Sigmoid colon (tissue), 6 donors: ENCODE measurements at regions not wholly inside any gene's neighbourhood (a gene's known extent, or its start where the extent isn't known, plus 50 kb on each side); places are given as distances from the start of the nearest gene placed in this dataset.
"Not testable (repeated sequence)": the region's sequence is repeated elsewhere in the genome, so short reads cannot be mapped to it uniquely, and the experiment has no call there.

ENCODE experiments used
- DNase-seq: peaks from one replicate; pipeline ENCODE4 v3.0.0-alpha.2; 2019
- H3K27ac ChIP-seq, 4 donors: fragments of 200-600 bp; sonication (generic); one replicate each; pipeline ENCODE4 v1.5.1; 2016 to 2019; ENCODE audit warnings: mild to moderate bottlenecking in 1 of 4
- H3K27me3 ChIP-seq, 3 donors: fragments of 200-600 bp; sonication (generic); one replicate each; pipeline ENCODE4 v1.5.1; 2019; ENCODE audit warnings: mild to moderate bottlenecking in 1 of 3
- H3K36me3 ChIP-seq, 4 donors: fragments of 200-600 bp; sonication (generic); one replicate each; pipeline ENCODE4 v1.5.1; 2016 to 2019
- H3K4me1 ChIP-seq, 4 donors: fragments of 200-600 bp; sonication (generic); one replicate each; pipeline ENCODE4 v1.5.1; 2017 to 2019
- H3K4me3 ChIP-seq, 4 donors: fragments of 200-600 bp; sonication (generic); one replicate each; pipeline ENCODE4 v1.5.1; 2017 to 2019; ENCODE audit warnings: mild to moderate bottlenecking in 2 of 4, moderate library complexity in 1 of 4
- H3K9me3 ChIP-seq, 4 donors: fragments of 200-600 bp in 3 of 4; sonication (generic) in 3 of 4; one replicate each; pipeline versions ENCODE4 v1.5.1 to v1.6.1; 2013 to 2019
- EP300 ChIP-seq, 4 donors: sonication (generic); formaldehyde crosslinking; IDR thresholded peaks; one replicate each; pipeline ENCODE4 v1.6.1; 2017; ENCODE audit warnings: antibody characterized with exemption in 4 of 4
- POLR2A ChIP-seq, 2 donors: fragments of 450-650 bp; IDR thresholded peaks; one replicate each; pipeline ENCODE4 v1.6.1; 2016; ENCODE audit warnings: antibody characterized with exemption in 2 of 2, mild to moderate bottlenecking in 2 of 2, moderate library complexity in 2 of 2
- POLR2AphosphoS5 ChIP-seq, 4 donors: sonication (generic); formaldehyde crosslinking; IDR thresholded peaks; one replicate each; pipeline ENCODE4 v1.6.1; 2017; ENCODE audit warnings: antibody characterized with exemption in 4 of 4
- WGBS, 2 donors: extraction: QIAGEN DNeasy Blood & Tissue Kit; methylation state at CpG; one replicate each; pipeline ENCODE4 v1.1.7; 2013; 5-methylcytosine and 5-hydroxymethylcytosine counted together
- intact Hi-C: fragments of 100-400 bp; cut with DNase I; formaldehyde crosslinking; loops from one replicate; pipeline ENCODE4 v1.15.1; 2023
- TF ChIP-seq, protein P1 (sequence below), 4 experiments: fragments of 450-650 bp in 3 of 4; fragments of 200-600 bp in 1 of 4; IDR thresholded peaks; one replicate each; pipeline ENCODE4 v1.5.1; 2016 to 2019; ENCODE audit warnings: antibody characterized with exemption in 4 of 4, mild to moderate bottlenecking in 3 of 4, moderate library complexity in 2 of 4
- donor health status: healthy with polysubstance abuse.
- donor health status: healthy.

DNA sequence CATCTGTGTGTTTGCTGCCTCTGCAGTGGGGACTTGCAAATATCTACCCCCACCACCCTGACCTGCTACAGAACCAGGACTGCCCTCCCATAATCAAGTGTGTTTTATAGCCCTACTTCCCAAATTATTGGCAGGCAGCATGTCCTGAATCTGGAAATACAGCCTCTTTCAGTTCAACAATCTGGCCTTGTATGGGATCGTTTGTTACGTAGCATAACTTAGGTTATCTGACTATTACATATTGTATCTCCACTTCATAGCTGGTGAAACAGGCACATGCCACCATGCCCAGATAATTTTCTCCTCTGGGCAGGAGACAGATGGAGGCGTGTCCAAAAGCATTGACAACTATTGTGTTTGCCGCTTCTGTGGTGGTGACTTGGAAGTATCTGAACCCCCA lies 66.7 kb upstream of the ADGRL1 start:
- H3K4me1 ChIP-seq: no peaks in the 10 kb centered on the region
- no peak for DNase-seq
- no peaks in the 10 kb centered on the region for H3K9me3 ChIP-seq
- H3K4me3 ChIP-seq: no peak overlapping the region
- WGBS, 2 donors: 94 to 98% methylated on average over 4 of the region's 4 CpGs
- intact Hi-C loops: no loop called here
- H3K36me3 ChIP-seq: no peaks in the 10 kb centered on the region
- no peak overlapping the region for H3K27ac ChIP-seq
- no peak for TF ChIP-seq EP300 (IDR thresholded peaks at IDR 0.05)
- no peak for TF ChIP-seq POLR2A (IDR thresholded peaks at IDR 0.05)
- TF ChIP-seq POLR2AphosphoS5 (IDR thresholded peaks at IDR 0.05): no peak
- TF ChIP-seq, protein P1, sequence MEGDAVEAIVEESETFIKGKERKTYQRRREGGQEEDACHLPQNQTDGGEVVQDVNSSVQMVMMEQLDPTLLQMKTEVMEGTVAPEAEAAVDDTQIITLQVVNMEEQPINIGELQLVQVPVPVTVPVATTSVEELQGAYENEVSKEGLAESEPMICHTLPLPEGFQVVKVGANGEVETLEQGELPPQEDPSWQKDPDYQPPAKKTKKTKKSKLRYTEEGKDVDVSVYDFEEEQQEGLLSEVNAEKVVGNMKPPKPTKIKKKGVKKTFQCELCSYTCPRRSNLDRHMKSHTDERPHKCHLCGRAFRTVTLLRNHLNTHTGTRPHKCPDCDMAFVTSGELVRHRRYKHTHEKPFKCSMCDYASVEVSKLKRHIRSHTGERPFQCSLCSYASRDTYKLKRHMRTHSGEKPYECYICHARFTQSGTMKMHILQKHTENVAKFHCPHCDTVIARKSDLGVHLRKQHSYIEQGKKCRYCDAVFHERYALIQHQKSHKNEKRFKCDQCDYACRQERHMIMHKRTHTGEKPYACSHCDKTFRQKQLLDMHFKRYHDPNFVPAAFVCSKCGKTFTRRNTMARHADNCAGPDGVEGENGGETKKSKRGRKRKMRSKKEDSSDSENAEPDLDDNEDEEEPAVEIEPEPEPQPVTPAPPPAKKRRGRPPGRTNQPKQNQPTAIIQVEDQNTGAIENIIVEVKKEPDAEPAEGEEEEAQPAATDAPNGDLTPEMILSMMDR (IDR thresholded peaks at IDR 0.05): no peak
- peaks cover 0 to 5% (median 0%) of the 10 kb centered on the region in 3 donors for H3K27me3 ChIP-seq

DNA sequence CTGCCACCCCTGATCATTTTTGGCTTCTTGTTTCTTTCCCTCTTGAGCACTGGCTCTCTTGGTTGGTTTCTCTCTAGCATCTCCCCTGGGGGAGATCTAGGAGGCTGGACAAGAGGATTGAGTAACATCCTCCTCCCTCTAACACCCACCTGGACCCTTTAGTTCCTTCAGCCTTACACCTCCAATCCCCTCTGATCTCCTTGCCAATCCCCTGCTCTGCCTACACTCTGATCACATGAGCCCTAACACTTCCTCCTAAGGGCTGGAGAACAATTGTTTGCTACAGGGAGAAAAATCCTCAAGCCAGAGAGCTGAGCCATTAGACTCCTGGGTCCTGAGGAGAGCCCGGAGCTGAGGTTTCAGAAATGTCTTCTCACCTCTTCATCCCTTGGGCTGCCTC lies 65.9 kb upstream of the ADGRL1 start:
- TF ChIP-seq, protein P1 (IDR thresholded peaks at IDR 0.05): no peak
- no peak for TF ChIP-seq POLR2AphosphoS5 (IDR thresholded peaks at IDR 0.05)
- no peak for TF ChIP-seq POLR2A (IDR thresholded peaks at IDR 0.05)
- no peak for TF ChIP-seq EP300 (IDR thresholded peaks at IDR 0.05)
- Histone ChIP-seq H3K4me3 (no peak overlapping the region), H3K27ac (no peak overlapping the region), H3K4me1 (no peaks in the 10 kb centered on the region), H3K36me3 (no peaks in the 10 kb centered on the region), H3K9me3 (no peaks in the 10 kb centered on the region), H3K27me3 (peaks cover 0 to 9% (median 4%) of the 10 kb centered on the region in 3 donors)
- WGBS, 2 donors: 50 to 51% methylated on average over 1 of the region's 1 CpG
- intact Hi-C loops: no loop called here
- no peak for DNase-seq

DNA sequence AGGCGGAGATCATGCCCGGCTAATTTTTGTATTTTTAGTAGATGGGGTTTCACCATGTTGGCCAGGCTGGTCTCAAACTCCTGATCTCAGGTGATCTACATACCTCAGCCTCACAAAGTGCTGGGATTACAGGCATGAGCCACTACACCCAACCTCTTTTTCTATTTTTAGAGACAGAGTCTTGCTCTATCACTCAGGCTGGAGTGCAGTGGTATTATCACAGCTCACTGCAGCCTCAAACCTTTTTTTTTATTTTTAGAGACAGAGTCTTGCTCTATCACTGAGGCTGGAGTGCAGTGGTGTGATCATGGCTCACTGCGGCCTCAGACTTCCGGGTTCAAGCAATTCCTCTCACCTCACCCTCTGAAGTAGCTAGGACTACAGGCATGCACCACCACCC lies 64.6 kb upstream of the ADGRL1 start:
- H3K27me3 ChIP-seq: peaks cover 0 to 21% (median 14%) of the 10 kb centered on the region in 3 donors
- H3K4me1 ChIP-seq, H3K9me3 ChIP-seq, DNase-seq, H3K36me3 ChIP-seq, intact Hi-C loops, H3K27ac ChIP-seq, H3K4me3 ChIP-seq: not testable (repeated sequence)
- 94 to 95% methylated on average over 4 of the region's 4 CpGs for WGBS, 2 donors

DNA sequence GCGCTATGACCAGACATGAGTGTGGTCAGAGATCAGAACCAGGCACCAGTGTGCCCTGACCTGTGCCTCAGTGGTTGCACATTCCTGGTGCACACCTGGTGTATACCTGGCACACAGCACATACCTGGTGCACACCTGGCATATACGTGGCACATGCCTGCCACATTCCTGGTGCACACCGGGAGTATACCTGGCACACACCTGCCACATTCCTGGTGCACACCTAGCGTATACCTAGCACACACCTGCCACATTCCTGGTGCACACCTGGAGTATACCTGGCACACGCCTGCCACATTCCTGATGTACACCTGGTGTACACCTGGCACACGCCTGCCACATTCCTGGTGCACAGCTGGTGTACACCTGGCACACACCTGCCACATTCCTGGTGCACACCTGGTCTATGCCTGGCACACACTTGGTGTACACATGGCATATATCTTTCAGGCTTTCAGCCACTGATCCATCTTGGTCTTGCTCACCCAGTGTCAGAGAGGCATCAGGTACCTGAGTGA lies 61.3 kb upstream of the ADGRL1 start:
- Histone ChIP-seq H3K9me3 (no peaks in the 10 kb centered on the region), H3K36me3 (no peaks in the 10 kb centered on the region), H3K4me1 (no peaks in the 10 kb centered on the region), H3K27ac (no peak overlapping the region), H3K4me3 (no peak overlapping the region), H3K27me3 (peaks cover 0 to 27% (median 18%) of the 10 kb centered on the region in 3 donors)
- TF ChIP-seq EP300 (IDR thresholded peaks at IDR 0.05) (no peak), POLR2A (IDR thresholded peaks at IDR 0.05) (no peak), POLR2AphosphoS5 (IDR thresholded peaks at IDR 0.05) (no peak)
- TF ChIP-seq, protein P1 (IDR thresholded peaks at IDR 0.05): no peak
- intact Hi-C loops: no loop called here
- 52 to 80% methylated on average over 6 of the region's 6 CpGs for WGBS, 2 donors
- no peak for DNase-seq

DNA sequence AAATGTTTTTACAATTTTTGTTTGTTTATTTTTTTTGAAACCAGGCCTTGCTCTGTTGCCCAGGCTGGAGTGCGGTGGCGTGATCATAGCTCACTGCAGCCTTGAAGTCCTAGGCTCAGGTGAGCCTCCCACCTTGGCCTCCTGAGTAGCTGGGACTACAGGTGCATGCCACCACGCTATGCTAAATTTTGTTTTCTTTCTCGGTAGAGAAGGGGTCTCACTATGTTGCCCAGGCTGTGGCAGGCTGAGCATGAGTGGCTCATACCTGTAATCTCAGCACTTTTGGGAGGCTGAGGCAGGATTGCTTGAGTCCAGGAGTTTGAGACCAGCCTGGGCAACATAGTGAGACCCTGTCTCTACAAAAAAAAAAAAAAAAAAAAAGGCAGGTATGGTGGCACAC lies 60.2 kb upstream of the ADGRL1 start:
- WGBS, 2 donors: 77 to 92% methylated on average over 4 of the region's 4 CpGs
- H3K4me1 ChIP-seq, H3K27ac ChIP-seq, DNase-seq, H3K4me3 ChIP-seq, H3K9me3 ChIP-seq, intact Hi-C loops, H3K36me3 ChIP-seq: not testable (repeated sequence)
- H3K27me3 ChIP-seq: peaks cover 0 to 27% (median 18%) of the 10 kb centered on the region in 3 donors

DNA sequence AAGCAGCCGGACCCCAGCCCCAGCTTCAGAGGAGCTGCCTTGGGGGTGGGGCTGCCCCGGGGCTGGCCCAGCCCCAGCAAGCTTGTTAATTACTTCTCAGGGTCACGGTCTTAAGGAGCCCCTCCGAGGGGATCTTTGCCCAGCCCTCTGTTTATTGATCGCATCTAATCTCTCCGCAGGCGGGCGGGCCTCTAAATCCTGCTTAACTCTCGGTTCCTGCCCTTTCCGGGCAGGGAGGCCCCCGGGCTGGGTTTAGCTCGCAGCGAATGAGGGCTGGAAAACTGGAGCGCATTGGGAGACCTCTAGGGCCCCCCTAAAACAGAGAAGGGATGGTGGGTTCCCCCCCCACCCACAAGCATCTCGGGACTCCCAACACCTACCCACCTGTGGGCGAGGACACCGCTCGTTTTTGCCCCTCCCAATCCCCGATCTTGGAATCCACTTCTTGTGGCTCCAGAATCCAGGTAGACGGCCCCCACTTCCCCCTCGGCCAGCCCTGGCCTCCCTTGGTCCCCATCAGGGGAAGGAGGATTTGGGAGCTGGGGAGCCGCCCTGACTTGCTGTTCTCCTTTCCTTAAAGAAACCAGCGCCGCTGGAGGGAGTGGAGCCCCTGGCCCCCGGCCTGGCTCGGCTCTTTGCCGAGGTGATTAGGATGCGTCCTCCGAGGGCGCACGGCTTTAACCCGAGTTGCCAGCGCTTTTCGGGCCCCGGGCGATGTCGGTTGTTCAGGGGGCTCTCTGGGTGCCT lies 59.5 kb upstream of the ADGRL1 start:
- 11 to 33% methylated on average over 37 of the region's 37 CpGs for WGBS, 2 donors
- Histone ChIP-seq H3K4me3 (peak overlapping the region in 1 of 4 donors; percentile 15), H3K27ac (no peak overlapping the region), H3K9me3 (no peaks in the 10 kb centered on the region), H3K36me3 (no peaks in the 10 kb centered on the region), H3K27me3 (peaks cover 0 to 27% (median 18%) of the 10 kb centered on the region in 3 donors), H3K4me1 (no peaks in the 10 kb centered on the region)
- intact Hi-C loops: no loop called here
- no peak for TF ChIP-seq POLR2AphosphoS5 (IDR thresholded peaks at IDR 0.05)
- TF ChIP-seq, protein P1 (IDR thresholded peaks at IDR 0.05): no peak
- DNase-seq: no peak

DNA sequence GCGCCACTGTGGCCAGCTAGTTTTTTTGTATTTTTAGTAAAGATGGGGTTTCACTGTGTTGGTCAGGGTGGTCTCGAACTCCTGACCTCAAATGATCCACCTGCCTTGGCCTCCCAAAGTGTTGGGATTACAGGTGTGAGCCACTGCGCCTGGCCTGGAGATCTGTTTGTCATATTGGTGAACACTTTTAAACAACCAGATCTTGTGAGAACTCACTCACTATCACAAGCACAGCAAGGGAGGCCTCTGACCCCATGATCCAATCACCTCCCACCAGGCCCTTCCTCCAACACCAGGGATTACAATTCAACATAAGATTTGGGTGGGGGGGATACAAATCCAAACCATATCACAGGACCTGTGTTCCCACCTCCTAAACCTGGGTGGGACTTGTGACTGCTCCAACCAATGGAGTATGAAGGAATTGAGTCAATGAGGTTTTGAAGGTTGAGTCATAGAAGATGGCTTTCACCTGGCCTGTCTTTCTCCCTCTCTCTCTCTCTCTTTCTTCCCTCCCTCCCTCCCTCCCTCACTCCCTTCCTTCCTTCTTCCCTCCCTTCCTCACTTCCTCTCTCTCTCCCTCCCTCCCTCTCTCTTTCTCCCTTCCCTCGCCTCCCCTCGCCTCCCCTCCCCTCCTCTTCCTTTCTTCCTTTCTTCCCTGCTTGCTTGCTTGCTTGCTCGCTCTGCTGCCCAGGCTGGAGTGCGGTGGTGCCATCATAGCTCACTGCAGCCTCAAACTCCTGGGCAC lies 50.1 kb upstream of the ADGRL1 start:
- H3K27me3 ChIP-seq, DNase-seq, H3K4me3 ChIP-seq, H3K9me3 ChIP-seq, H3K27ac ChIP-seq, H3K36me3 ChIP-seq, H3K4me1 ChIP-seq, intact Hi-C loops: not testable (repeated sequence)
- 88 to 92% methylated on average over 7 of the region's 7 CpGs for WGBS, 2 donors
